Daoy (cell line): ENCODE measurements at regions not wholly inside any gene's neighbourhood (a gene's known extent, or its start where the extent isn't known, plus 50 kb on each side); places are given as distances from the start of the nearest gene placed in this dataset.
"Not testable (repeated sequence)": the region's sequence is repeated elsewhere in the genome, so short reads cannot be mapped to it uniquely, and the experiment has no call there.

Source experiments
- DNase-seq: peaks from one replicate; pipeline ENCODE4 v3.0.0-alpha.2; 2015; ENCODE audit warnings: low read depth

DNA sequence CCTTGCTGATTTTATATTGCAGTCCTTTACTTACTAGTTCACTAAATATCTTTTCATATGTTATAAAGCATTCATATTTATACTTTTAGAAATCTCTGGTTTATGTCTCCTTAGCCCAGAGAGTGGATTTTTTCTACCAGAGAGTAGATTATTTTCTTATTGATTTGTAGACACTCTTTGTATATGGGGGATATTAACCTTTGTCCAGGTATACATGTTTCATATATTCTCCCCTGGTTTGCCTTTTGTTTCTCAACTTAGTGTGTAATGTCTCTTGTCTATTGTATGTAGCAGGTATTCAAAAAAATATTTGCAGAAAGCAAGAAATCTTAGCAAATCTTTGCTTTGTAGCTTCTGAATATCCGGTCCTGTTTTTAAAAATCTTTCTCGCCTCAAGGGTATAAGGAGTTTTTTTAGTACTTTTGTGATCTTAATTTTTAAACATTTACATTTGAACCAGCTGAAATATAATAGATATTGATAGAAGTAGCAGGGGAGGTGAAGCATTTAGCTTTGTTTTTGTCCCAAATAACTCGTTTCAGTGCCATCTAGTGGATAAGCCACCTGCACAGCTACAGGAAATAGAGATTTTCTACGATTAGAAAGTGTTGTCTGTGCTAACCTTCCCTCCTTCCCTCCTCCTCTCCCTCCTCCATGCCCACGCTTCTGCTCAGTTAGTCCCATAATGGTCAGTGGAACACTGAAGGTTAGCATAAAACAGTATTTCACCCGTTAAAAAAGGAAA is 97.0 kb downstream of the PHETA1 start:
- DNase-seq, result no peak

DNA sequence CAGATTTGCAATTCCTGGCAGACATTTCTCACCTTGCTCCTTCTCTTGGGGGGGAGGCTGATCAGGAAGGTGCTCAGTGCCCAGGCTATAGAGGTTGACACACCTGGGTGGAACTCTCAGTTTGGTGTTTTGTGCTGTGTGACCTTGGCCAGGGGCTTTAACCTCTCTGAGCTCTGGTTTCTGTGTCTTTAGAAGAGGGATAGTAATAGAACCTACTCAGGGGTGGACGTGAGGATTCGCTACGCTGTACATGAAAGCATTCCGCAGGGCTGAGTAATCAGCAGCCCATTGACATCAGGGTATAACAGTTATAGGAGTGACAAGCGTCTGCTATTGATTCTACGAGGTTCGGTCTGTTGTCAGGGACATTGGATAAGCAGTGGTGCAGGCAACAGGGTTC is 98.1 kb downstream of the PHETA1 start:
- DNase-seq, result peak; percentile 63

DNA sequence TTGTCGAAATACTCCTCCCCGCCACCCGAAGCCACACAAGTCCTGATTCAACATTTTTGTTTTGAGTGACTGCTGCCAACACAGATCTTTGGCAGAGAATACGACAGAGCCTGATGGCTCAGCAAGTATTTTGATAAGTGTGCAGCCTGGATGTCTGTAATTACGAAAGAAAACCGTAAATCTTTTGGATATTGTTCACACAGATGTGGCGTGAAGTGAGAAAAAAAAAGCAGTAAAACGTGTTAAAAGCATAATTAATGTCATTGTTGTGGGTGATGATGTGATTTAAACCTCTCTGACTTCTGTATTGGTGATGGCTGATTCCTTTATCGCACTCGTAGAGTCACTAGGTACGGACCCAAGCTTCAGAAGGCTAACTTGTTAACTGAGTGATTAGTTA is 98.7 kb downstream of the PHETA1 start:
- no peak for DNase-seq

DNA sequence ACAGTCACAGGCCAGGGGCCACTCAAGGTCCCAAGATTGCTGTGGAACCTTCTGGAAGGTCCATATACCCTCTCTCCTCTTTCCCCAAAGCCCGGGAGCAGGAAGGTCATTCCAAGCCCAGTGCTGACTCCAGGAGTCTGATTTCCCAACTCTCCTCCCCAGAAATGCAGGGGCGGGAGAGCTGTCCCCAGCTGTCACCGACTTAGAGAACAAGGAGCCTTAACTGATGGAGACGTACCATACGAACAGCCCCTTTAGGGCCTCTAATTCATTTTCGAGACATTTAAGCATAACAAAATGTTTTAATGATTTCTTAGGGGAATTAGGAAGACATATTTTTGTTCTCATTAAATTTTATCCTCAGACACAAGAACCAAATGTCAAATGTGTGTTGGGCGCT is 99.2 kb downstream of the PHETA1 start:
- DNase-seq, result no peak

DNA sequence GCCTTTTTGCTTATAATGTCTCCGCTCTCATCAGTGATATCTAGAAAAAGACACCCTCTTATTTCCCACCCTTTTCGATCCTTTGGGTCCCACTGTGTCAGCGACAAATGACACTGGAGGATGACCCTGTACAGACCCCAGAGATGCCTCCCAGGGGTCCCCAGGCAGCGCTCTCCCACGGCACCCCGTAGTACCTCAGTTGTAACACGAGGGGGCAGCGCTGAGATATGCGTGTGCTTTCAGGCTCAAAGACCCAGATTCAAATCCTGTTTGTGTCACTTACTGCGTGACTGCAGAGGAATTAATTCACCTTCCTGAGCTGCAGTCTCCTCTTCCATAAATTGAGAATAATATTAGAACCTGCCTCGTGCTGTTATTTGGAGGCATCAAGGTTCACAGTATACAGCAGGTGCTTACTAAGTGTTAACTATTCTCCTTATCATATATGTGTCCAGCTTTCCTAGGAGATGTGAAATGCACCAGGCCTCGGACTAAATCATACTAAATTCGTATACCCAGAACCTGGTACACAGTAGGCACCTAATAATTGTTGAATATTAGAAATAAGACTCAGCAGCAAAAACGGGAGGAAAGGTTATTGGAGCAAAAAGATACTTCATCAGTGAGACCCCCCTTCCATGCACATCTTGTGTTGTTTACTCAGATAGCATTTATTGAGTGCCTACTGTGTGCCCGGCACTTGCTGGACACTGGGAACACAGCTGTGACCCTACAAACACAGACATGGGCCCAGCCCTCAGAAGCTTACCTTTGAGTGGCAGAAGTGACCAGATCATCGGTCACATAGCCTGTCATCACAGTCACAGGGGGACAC is 99.9 kb downstream of the PHETA1 start:
- peak; percentile 28 for DNase-seq

DNA sequence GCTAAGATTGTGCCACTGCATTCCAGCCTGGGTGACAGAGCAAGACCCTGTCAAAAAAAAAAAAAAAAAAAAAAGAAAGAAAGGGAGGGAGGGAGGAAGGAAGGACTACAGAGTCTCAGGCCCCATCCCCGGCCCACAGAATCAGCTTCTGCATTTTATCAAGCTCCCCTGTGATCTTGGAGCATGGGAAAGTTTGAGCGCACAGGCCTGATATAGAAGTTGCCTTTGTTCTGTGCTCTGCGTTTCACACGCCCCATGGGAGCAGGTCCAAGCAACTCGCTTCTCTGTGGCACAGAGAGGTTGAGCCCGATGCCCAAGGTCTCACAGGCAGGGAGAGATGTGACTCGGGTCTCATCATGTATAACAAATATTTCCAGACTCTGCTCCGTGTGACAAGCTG is 101.8 kb downstream of the PHETA1 start:
- no peak for DNase-seq

DNA sequence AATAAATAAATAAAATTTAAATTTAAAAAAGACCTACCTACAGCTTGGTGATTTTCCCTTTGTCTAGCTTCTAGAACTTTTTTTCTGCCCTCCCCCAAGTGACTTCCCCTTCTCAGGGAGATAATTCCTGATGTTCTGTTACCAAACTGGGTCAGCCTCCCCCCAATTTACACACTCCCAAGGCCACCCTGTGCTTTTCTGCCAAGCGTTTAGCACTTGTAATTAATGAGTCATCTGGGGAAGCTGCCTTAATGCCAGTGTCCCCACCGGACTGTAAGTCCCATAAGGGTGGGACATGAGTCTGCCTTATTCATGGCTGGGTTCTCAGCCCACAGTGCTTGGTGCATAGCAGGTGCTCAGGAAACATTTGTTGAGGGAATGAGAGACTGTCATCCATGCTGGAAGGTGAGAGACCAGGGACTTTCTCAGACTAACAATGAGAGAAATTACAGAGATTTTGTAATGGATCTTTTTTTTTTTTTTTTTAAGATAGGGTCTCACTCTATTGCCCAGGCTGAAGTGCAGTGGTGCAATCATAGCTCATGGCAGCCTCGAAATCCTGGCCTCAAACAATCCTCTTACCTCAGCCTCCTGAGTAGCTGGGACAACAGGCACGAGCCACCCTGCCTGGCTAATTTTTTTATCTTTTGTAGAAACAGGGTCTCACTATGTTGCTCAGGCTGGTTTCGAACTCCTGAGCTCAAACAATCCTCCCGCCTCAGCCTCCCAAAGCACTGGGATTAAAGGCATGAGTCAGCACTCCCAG is 106.8 kb downstream of the PHETA1 start:
- no peak for DNase-seq

DNA sequence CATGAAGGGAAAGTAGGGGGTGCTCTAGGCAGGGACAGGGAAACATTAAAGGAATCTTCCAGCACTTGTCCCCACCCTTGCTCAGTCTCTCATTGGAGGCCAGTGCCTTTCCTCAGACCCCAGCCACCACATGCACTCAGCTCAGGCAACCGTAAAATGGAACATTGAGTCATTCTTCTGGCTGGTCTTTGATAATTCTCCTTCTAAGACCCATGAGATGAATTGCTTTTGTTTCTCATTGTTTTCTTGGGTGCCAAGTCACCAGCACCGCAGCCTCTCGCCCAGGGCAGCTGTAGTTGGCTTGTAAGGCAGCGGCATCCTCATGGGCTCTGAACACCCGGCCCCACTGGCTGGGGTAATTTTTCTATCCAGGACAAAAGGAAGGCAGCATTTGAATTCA is 108.2 kb downstream of the PHETA1 start:
- DNase-seq, result peak; percentile 41

DNA sequence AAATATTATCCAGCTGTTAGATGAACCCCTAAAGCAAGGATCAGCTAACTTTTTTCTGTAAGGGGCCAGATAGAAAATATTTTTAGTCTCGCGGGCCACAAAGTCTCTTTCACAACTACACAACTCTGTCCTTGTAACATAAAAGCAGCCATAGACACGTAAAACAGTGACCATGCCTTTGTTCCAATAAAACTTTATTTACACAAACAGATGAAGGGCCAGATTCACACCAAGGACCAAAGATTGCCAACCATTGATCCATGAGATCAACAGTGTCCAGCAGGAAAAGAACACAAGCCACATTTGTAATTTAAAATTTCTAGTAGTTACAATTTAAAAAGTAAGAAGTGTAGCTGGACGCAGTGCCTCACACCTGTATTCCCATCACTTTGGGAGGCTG is 109.7 kb downstream of the PHETA1 start:
- DNase-seq, result no peak

DNA sequence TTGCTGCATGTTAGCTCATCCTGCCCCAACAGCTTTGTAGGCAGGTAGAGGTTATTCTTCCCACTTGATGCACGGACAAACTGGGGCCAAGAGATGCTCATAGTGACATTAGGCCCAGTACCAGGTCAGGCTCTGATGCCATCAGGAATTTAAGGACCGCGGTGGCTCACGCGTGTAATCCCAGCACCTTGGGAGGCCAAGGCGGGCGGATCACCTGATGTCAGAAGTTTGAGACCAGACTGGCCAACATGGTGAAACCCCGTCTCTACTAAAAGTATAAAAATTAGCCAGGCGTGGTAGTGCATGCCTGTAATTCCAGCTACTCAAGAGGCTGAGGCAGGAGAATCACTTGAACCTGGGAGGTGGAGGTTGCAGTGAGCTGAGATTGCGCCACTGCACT is 110.8 kb downstream of the PHETA1 start:
- DNase-seq, result not testable (repeated sequence)

DNA sequence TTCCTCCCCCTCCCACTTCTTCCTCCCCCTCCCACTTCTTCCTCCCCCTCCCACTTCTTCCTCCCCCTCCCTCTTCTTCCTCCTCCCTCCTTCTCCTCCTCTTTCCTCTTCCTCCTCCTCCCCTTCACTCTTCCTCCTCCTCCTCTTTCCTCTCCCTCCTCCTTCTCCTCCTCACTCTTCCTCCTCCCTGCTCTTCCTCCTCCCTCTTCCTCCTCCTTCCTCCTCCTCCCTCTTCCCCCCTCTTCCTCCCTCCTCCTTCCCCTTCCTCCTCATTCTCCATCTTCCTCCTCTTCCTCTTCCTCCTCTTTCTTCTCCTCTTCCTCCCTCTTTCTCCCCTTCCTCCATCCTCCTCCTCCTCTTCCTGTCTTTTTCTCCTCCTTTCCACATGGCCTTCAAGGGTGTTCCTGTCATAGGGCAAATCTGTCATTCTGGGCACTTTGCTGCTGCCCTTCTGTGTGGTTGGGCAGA is 111.4 kb downstream of the PHETA1 start:
- DNase-seq, result no peak

DNA sequence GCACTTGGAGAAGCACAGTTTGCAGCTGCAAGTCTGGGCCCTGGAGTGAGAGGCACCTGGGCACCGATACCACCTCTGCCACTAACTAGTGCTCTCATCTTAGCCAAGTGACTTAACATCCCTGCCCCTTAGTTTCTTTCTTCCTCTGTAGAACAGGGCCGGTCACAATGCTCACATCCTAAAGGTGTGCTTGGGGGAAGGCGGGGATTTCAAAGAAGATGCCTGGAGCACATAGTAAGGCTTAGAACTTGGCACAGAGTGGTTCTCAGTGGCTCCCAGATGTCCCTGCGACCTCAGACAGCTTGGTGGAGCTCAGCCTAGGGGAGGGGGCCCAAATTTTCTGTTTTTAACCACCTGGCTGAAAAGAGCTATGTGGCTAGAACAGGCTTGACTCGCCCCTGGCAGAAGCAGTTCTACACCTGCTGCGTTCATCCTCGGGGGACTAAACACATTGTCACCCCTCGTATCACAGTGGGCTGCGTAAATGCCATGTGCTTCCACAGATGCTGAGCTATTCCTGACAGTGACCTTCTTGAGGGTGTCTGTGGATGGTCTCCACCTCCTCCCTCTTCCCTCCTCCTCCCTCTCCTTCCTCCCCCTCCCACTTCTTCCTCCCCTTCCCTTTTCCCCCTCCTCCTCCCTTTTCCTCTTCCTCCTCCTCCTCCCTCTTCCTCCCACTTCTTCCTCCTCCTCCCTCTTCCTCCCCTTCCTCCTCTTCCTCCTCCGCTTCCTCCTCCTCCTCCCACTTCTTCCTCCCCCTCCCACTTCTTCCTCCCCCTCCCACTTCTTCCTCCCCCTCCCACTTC is 112.1 kb downstream of the PHETA1 start:
- no peak for DNase-seq

DNA sequence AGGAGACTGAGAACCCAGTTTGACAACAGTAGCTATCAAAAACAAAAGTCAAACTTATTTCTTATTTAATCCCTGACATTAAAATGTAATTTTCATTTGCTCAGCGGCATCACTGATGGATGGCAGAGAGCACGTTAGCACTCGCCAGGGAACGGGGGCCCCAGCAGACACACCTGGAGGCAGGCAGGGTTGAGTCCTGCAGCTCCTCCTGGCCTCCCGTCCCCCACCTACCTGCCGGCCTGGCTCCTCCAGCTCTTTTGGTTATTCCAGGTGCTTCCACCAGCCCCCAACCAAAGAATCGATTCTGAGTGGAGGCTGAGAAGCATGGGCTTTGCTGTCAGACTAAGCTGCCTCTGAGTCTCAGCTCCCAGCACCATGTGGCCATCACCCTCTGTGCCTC is 113.6 kb downstream of the PHETA1 start:
- DNase-seq, result no peak

DNA sequence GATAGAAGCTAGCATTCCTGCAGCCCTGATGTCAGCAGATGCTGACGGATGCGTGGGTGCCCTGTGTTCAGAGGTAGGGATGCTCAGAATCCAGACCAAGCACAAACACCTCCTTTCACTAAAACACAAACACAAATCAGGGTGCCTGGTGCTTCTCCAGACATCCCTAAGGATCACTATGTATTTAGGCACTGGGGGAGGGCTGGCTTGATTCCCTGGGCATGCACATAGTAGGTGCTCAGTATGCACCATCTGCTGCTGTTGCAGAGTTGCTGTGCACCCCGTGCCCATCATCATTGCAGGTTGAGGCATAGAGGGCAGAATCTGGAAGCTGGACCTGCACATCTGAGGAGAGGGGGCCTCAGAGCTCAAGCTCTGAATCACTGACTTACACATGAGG is 114.8 kb downstream of the PHETA1 start:
- DNase-seq, result no peak

DNA sequence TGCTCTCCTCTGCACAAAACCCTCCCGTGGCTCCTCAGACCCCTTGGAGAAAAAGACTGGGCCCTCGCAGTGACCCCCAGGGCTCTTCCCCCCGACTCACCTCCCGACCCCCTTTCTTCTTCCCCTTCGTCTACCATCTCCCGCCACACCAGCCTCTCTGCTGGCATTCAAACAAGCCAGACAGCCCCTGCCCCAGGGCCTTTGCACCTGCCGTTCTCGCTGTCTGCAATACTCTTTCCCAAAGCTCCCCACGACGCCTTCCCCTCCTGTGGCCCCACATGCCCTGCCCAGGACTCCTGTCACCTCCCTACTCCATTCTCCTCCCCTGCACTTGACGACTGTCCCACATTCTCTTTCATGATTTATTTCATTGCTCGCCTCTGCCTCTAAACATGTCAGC is 115.7 kb downstream of the PHETA1 start:
- DNase-seq, result no peak

DNA sequence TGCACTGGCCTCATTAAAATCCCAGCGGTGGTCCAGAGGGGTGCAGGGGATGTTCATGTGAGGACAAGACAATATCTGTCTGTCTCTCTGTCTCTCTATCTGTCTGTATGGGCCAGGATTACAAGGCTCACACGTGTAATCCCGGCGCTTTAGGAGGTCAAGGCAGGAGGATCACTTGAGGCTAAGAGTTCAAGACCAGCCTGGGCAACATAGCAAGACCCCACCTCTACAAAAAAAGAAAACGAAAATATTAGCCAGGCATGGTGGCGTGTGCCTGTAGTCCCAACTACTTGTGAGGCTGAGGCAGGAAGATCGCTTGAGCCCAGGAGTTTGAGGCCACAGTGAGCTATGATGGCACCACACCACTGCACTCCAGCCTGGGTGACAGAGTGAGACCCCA is 117.1 kb downstream of the PHETA1 start:
- DNase-seq, result no peak

DNA sequence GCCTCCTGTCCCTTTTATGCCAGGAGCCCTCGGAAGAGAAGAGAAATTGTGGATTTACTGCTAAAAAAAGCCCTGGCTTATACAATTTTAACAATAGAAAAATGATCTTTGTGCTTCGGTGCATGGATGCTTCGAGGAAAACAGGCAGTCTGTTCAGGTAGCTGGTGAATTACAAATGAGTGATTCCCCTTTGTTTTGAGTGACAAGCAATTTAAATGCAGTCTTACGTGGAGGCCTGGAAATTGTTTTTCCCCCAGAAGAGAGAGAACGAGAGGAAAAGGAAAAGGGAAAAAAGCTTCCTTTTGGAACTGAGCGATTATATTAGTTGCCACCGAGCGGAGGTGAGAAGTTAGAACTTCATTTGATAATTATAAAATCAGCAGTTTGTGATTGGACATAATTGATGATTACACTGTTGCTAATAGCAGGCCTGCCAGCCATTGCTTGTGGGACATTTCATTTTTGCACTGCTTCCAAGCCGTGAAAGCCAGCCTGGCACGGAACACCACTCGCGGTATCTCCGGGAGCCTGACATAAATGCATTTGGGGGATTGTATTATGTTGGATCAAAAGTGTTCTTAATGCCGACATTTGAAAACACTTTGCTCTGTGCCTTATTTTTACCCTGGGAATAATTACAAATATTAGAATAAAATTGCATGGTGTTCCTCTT is 117.7 kb downstream of the PHETA1 start:
- no peak for DNase-seq

DNA sequence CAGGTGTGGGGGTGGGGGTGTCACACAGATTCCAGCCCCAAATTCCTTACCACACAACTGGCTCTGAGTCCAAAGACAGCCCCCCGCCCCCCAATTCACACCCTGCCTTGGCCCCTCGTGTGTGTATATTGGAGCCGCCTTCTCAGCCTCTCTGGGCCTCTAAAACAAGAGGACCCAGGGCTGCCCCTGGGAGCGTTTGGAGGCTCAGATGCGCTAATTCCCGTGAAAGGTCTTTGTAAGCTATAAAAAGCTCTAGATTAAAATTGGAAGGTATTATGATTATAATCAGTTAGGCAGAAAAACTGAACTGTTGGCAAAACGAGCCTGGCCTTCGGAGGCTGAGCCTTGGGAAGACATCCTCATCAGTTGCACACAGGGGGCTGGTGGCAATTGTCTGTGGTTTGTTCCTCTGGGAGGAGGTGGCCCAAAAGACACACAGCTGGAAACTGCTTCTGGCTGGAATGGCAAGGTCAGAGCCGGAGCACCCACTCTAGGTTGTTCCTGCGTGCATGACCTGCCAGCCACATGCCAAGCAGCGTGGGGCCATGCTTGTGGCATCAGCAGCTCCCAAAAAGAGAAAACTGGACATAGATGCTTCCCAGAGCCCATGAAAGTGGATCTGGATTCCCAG is 118.5 kb downstream of the PHETA1 start:
- no peak for DNase-seq

DNA sequence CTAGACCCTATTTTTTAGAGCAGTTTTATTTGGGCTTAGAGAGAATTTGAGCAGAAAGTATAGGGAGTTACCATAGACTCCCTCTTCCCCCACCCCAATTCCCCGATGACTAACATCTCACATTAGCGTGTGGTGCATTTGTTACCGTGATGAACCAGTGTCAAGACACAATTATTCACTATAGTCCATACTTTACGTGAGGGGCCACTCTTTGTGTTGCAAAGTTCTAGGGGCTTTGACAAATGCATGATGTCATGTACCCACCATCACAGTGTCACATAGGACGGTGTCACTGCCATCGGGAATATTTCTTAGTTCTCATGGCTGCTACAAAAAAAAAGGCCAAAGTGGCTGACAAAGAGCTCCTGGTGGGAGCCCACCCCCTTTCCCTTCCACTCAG is 119.1 kb downstream of the PHETA1 start:
- no peak for DNase-seq

DNA sequence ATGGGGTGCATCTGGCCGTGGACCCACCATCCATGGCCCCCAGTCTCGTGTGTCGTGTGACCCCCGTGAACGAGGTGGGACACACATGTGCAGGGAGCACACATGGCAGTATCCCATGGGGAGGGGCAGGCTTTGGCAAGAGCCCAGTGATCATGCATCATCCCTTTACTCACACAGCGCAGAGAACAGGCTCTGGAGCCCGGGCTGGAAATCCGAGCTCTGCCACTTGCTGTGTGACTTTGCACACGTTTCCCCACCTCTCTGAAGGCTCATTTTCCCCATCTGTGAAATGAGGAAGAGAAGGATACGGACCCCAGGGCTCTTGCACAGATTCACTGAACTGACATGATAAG is 119.9 kb downstream of the PHETA1 start:
- DNase-seq, result peak; percentile 79
